Lung (tissue), 11 donors: ENCODE measurements at regions not wholly inside any gene's neighbourhood (a gene's known extent, or its start where the extent isn't known, plus 50 kb on each side); places are given as distances from the start of the nearest gene placed in this dataset.
"Not testable (repeated sequence)": the region's sequence is repeated elsewhere in the genome, so short reads cannot be mapped to it uniquely, and the experiment has no call there.

Experiments used
- ATAC-seq: fragments of 200-7000 bp; cut with Tn5 transposase; one replicate; pipeline ENCODE4 v1.9.1; 2020; ENCODE audit warnings: moderate number of reproducible peaks; ENCODE audit not compliant: insufficient read depth, low FRiP score
- DNase-seq, 3 donors: peaks; one replicate each; pipeline ENCODE4 v3.0.0-alpha.2; 2013 to 2017
- H3K27ac ChIP-seq, 2 donors: one replicate each; pipeline ENCODE4 v1.5.1; 2013; ENCODE audit warnings: mild to moderate bottlenecking in 2 of 2, moderate library complexity in 2 of 2, control low read depth in 1 of 2, inconsistent platforms in 1 of 2, low read depth in 1 of 2, low read length in 1 of 2
- H3K27me3 ChIP-seq, 3 donors: one replicate each; pipeline ENCODE4 v1.5.1; 2013; ENCODE audit warnings: low read length in 2 of 3; ENCODE audit not compliant: control insufficient read depth in 3 of 3, insufficient read depth in 3 of 3
- H3K36me3 ChIP-seq, 4 donors: one replicate each; pipeline ENCODE4 v1.5.1; 2013; ENCODE audit warnings: low read length in 4 of 4, mild to moderate bottlenecking in 1 of 4, moderate library complexity in 1 of 4; ENCODE audit not compliant: control insufficient read depth in 4 of 4, insufficient read depth in 4 of 4
- H3K4me1 ChIP-seq, 5 donors: one replicate each; pipeline ENCODE4 v1.5.1; 2013; ENCODE audit warnings: low read length in 5 of 5, mild to moderate bottlenecking in 2 of 5, moderate library complexity in 1 of 5; ENCODE audit not compliant: control insufficient read depth in 5 of 5, insufficient read depth in 5 of 5
- H3K4me3 ChIP-seq: one replicate; pipeline ENCODE4 v1.5.1; 2013; ENCODE audit warnings: mild to moderate bottlenecking, control low read depth, moderate library complexity
- H3K9ac ChIP-seq, 2 donors: one replicate each; pipeline ENCODE4 v1.5.1; 2013; ENCODE audit warnings: low read length in 2 of 2, control low read depth in 1 of 2; ENCODE audit not compliant: insufficient read depth in 1 of 2
- H3K9me3 ChIP-seq, 4 donors: one replicate each; pipeline ENCODE4 v1.5.1; 2013; ENCODE audit warnings: low read length in 3 of 4, mild to moderate bottlenecking in 1 of 4, moderate library complexity in 1 of 4; ENCODE audit not compliant: control insufficient read depth in 4 of 4, insufficient read depth in 3 of 4
- WGBS, 2 donors: extraction: QIAGEN DNeasy Blood & Tissue Kit; methylation state at CpG; one replicate each; pipeline ENCODE4 v1.1.7; 2013; 5-methylcytosine and 5-hydroxymethylcytosine counted together
- TF ChIP-seq, protein P1 (sequence below): IDR thresholded peaks from 2 replicates; pipeline ENCODE4 v1.5.1; 2012; ENCODE audit warnings: mild to moderate bottlenecking; ENCODE audit errors: control extremely low read depth, extremely low read depth
- donor health status: control.
- donor health status: control.
- donor health status: Bipolar disorder and iron deficiency.
- donor health status: healthy.
- donor health status: DM: yes; HTN: yes; CAD: no.

DNA sequence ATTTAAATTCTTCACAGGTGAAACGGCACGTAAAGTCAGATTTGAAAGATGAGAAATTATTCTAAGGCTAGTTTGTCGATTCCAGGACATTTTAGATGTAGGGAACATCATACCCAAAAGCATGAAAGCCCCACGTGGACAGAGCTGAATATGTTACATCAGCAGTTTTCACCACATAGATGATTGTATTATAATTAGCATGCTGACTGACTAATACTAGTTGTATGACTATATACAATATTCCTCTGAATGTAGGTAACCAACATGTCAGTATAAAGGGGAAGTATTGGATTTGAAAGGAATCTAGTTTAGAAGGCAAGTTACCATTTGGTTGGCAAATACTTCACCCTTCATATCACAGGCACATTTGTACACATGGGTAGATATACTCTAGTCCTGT, 304.6 kb downstream of the UBE2NL start:
- ATAC-seq, H3K27ac ChIP-seq, DNase-seq, H3K9me3 ChIP-seq, H3K4me1 ChIP-seq, H3K36me3 ChIP-seq, H3K9ac ChIP-seq, H3K4me3 ChIP-seq, H3K27me3 ChIP-seq: not testable (repeated sequence)
- 50 to 82% methylated on average over 2 of the region's 4 CpGs for WGBS, 2 donors

DNA sequence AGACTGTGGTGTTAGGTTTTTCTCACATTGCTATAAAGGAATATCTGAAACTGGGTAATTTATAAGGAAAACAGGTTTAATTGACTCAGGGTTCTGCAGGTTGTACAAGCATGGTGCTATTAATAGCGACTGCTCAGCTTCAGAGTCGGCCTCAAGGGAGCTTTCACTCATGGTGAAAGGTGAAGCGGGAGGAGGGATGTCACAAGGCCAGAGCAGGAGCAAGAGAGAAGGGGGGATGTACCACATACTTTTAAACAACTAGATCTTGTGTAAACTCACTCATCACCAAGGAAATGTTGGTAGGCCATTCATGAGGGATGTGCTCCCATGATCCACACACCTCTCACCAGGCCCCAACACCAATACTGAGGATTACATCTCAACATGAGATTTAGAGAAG, 313.2 kb downstream of the UBE2NL start:
- not testable (repeated sequence) for H3K36me3 ChIP-seq, H3K27ac ChIP-seq, H3K9me3 ChIP-seq, ATAC-seq, DNase-seq, H3K27me3 ChIP-seq, H3K4me1 ChIP-seq, H3K9ac ChIP-seq, H3K4me3 ChIP-seq
- WGBS, 2 donors: 67 to 80% methylated on average over 2 to 3 of the region's 3 CpGs

DNA sequence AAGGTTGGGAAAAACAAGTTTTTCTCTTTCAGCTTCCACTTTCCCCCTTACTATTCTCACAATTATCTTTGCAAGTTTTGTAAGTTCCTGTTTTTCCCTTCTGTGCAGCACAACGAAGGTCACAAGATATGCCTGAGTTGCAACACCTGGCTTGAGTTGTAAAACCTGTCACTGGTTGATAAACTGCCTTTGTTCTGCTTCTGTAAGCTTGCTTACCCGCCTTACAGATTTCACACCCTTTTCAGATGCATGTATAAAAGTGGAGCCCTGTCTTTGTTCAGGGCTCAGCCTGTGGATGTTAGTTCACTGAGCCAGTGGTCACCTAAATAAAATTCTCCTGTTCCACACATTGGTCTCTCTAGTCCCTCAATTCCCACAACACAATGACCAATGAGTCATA, 318.9 kb downstream of the UBE2NL start:
- ATAC-seq: not testable (repeated sequence)

DNA sequence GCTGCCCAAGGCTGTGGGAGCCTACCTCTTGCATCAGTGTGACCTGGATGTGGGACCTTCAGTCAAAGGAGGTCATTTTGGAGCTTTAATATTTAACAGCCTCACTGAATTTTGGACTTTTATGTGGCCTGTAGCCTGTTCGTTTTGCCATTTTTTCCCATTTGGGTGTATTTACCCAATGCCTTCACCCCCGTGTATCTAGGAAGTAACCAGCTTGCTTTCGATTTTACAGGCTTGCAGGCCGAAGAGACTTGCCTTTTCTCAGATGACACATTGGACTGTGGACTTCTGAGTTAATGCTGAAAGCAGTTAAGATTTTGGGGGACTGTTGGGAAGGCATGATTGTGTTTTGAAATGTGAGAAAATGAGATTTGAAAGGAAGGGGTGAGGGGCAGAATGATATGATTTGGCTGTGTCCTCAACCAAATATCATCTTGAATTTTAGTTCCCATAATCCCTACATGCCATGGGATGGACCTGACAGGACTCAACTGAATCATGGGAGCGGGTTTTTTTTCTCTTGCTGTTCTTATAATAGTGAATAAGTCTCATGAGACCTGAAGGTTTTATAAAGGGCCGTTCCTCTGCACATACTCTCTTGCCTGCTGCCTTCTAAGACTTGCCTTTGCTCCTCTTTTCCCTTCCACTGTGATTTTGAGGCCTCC, 324.6 kb downstream of the UBE2NL start:
- H3K9me3 ChIP-seq, ATAC-seq, DNase-seq, H3K27ac ChIP-seq, H3K4me3 ChIP-seq, H3K36me3 ChIP-seq, H3K9ac ChIP-seq, H3K4me1 ChIP-seq, H3K27me3 ChIP-seq: not testable (repeated sequence)
- 63% methylated on average over 2 of the region's 6 CpGs; no CpG with 5 or more reads in 1 of the 2 donors for WGBS, 2 donors

More for the DNA sequence above, 318.9 kb downstream of the UBE2NL start:
- H3K27me3 ChIP-seq, H3K4me1 ChIP-seq, H3K9me3 ChIP-seq, H3K9ac ChIP-seq, H3K27ac ChIP-seq, H3K4me3 ChIP-seq, H3K36me3 ChIP-seq, DNase-seq: not testable (repeated sequence)
- no CpG with 5 or more reads among the region's 2 CpGs for WGBS, 2 donors

DNA sequence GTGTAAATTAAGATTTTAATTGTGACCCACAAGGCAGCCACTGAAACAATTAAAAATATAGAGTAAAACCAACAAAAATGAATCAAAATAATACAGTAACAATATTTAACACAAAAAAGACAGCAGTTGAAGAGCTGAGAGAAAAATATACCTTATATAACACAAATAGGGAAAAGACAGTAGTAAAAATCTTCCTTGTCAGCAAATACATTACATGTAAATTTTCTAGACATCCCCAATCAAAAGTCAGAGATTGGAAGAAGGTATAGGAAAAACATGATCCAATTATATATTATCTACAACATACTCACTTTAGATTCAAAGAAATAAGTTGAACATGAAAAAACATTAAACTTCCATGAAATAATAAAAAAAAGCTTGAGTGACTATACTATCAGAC, 330.8 kb downstream of the UBE2NL start:
- no peaks in the 10 kb centered on the region for H3K27me3 ChIP-seq

More for the DNA sequence above, 330.8 kb downstream of the UBE2NL start:
- H3K27ac ChIP-seq: no peak overlapping the region
- H3K4me1 ChIP-seq: no peaks in the 10 kb centered on the region
- H3K9me3 ChIP-seq: no peaks in the 10 kb centered on the region
- ATAC-seq: no peak
- TF ChIP-seq, protein P1, sequence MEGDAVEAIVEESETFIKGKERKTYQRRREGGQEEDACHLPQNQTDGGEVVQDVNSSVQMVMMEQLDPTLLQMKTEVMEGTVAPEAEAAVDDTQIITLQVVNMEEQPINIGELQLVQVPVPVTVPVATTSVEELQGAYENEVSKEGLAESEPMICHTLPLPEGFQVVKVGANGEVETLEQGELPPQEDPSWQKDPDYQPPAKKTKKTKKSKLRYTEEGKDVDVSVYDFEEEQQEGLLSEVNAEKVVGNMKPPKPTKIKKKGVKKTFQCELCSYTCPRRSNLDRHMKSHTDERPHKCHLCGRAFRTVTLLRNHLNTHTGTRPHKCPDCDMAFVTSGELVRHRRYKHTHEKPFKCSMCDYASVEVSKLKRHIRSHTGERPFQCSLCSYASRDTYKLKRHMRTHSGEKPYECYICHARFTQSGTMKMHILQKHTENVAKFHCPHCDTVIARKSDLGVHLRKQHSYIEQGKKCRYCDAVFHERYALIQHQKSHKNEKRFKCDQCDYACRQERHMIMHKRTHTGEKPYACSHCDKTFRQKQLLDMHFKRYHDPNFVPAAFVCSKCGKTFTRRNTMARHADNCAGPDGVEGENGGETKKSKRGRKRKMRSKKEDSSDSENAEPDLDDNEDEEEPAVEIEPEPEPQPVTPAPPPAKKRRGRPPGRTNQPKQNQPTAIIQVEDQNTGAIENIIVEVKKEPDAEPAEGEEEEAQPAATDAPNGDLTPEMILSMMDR: no peak
- H3K9ac ChIP-seq: no peak overlapping the region
- no peak for DNase-seq
- no peak overlapping the region for H3K4me3 ChIP-seq
- no peaks in the 10 kb centered on the region for H3K36me3 ChIP-seq
